ENCODE measurements at regions not wholly inside any gene's neighbourhood (a gene's known extent, or its start where the extent isn't known, plus 50 kb on each side); places are given as distances from the start of the nearest gene placed in this dataset.

GRCh38 chr11:13074714-13075464 lies 65.8 kb downstream of the RASSF10 start:
- TF ChIP-seq CTCF (IDR thresholded peaks at IDR 0.05) = no peak
- Histone ChIP-seq H3K4me3 (no peak overlapping the region), H3K27ac (no peak overlapping the region), H3K9me3 (no peaks in the 10 kb centered on the region), H3K27me3 (no peaks in the 10 kb centered on the region), H3K36me3 (no peaks in the 10 kb centered on the region), H3K4me1 (no peaks in the 10 kb centered on the region)
- intact Hi-C loops (cut with DNase I) = no loop called here
- ATAC-seq (no peak), DNase-seq (no peak)

- Histone ChIP-seq H3K9me3 (no peaks in the 10 kb centered on the region), H3K27ac (no peak overlapping the region), H3K4me3 (no peak overlapping the region), H3K27me3 (no peaks in the 10 kb centered on the region), H3K4me1 (no peaks in the 10 kb centered on the region), H3K36me3 (no peaks in the 10 kb centered on the region)
- DNase-seq = no peak
- ATAC-seq = no peak
- no peak for TF ChIP-seq CTCF (IDR thresholded peaks at IDR 0.05)
- intact Hi-C loops (cut with DNase I) = no loop called here
Observed at GRCh38 chr11:13076961-13077360, 67.8 kb downstream of the RASSF10 start.

- intact Hi-C loops (cut with DNase I) = no loop called here
- H3K9me3 ChIP-seq = no peaks in the 10 kb centered on the region
- H3K4me1 ChIP-seq = no peaks in the 10 kb centered on the region
- TF ChIP-seq CTCF (IDR thresholded peaks at IDR 0.05) = no peak
- no peak overlapping the region for H3K4me3 ChIP-seq
- DNase-seq = no peak
- no peaks in the 10 kb centered on the region for H3K36me3 ChIP-seq
- no peak for ATAC-seq
- H3K27ac ChIP-seq = no peak overlapping the region
- no peaks in the 10 kb centered on the region for H3K27me3 ChIP-seq
Observed at GRCh38 chr11:13080861-13081260, 71.7 kb downstream of the RASSF10 start.

GRCh38 chr11:13082588-13082987 lies 73.5 kb downstream of the RASSF10 start:
- Histone ChIP-seq H3K36me3 (no peaks in the 10 kb centered on the region), H3K27me3 (no peaks in the 10 kb centered on the region), H3K4me3 (no peak overlapping the region), H3K9me3 (no peaks in the 10 kb centered on the region), H3K27ac (no peak overlapping the region), H3K4me1 (no peaks in the 10 kb centered on the region)
- no peak for DNase-seq
- intact Hi-C loops (cut with DNase I) = no loop called here
- no peak for ATAC-seq
- no peak for TF ChIP-seq CTCF (IDR thresholded peaks at IDR 0.05)

- TF ChIP-seq CTCF (IDR thresholded peaks at IDR 0.05) = no peak
- no peaks in the 10 kb centered on the region for H3K27me3 ChIP-seq
Observed at GRCh38 chr11:13090228-13090708, 81.2 kb downstream of the RASSF10 start.

More at GRCh38 chr11:13090228-13090708, 81.2 kb downstream of the RASSF10 start:
- ATAC-seq = no peak
- H3K9me3 ChIP-seq = no peaks in the 10 kb centered on the region
- H3K36me3 ChIP-seq = no peaks in the 10 kb centered on the region
- intact Hi-C loops (cut with DNase I) = no loop called here
- no peak overlapping the region for H3K27ac ChIP-seq
- no peak overlapping the region for H3K4me3 ChIP-seq
- no peak for DNase-seq
- no peaks in the 10 kb centered on the region for H3K4me1 ChIP-seq

All from left lung (tissue), 4 donors.